ENCODE measurements at regions not wholly inside any gene's neighbourhood (a gene's known extent, or its start where the extent isn't known, plus 50 kb on each side); places are given as distances from the start of the nearest gene placed in this dataset.

DNA sequence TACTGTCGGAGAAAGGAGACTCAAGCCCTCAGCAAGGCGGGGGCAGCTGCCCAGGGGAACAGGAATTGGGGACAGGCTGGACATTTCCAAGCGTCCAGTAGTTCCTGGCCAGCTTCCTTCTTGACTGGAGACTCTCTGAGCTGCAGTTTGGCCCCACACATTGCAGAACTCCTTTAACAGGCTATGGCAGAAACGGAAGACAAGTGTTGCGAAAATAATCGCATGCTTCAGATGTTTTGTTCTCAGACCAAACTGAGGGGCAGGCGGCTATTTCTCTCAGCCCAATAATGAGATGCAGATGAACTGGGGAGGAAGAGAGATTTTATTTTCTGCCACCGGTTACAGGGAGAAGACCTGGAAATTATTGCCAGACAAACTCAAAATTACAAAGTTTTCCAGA lies 88.0 kb upstream of the PFKP start:
- peaks cover 0 to 6% (median under 1%) of the 10 kb centered on the region in 9 donors for H3K27me3 ChIP-seq
- no peak overlapping the region for H3K4me3 ChIP-seq
- DNase-seq: no peak
- H3K36me3 ChIP-seq: no peaks in the 10 kb centered on the region
- H3K9me3 ChIP-seq: no peaks in the 10 kb centered on the region
- WGBS, 4 donors: 73 to 78% (median 75%) methylated on average over 8 of the region's 8 CpGs
- H3K27ac ChIP-seq: no peak overlapping the region
- ATAC-seq: peak in 1 of 4 donors; percentile 41
- H3K4me1 ChIP-seq: no peaks in the 10 kb centered on the region
- TF ChIP-seq, protein P1, sequence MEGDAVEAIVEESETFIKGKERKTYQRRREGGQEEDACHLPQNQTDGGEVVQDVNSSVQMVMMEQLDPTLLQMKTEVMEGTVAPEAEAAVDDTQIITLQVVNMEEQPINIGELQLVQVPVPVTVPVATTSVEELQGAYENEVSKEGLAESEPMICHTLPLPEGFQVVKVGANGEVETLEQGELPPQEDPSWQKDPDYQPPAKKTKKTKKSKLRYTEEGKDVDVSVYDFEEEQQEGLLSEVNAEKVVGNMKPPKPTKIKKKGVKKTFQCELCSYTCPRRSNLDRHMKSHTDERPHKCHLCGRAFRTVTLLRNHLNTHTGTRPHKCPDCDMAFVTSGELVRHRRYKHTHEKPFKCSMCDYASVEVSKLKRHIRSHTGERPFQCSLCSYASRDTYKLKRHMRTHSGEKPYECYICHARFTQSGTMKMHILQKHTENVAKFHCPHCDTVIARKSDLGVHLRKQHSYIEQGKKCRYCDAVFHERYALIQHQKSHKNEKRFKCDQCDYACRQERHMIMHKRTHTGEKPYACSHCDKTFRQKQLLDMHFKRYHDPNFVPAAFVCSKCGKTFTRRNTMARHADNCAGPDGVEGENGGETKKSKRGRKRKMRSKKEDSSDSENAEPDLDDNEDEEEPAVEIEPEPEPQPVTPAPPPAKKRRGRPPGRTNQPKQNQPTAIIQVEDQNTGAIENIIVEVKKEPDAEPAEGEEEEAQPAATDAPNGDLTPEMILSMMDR (IDR thresholded peaks at IDR 0.05): no peak
- no peak for TF ChIP-seq POLR2A (IDR thresholded peaks at IDR 0.05)
- intact Hi-C loops (cut with DNase I): no loop called here

DNA sequence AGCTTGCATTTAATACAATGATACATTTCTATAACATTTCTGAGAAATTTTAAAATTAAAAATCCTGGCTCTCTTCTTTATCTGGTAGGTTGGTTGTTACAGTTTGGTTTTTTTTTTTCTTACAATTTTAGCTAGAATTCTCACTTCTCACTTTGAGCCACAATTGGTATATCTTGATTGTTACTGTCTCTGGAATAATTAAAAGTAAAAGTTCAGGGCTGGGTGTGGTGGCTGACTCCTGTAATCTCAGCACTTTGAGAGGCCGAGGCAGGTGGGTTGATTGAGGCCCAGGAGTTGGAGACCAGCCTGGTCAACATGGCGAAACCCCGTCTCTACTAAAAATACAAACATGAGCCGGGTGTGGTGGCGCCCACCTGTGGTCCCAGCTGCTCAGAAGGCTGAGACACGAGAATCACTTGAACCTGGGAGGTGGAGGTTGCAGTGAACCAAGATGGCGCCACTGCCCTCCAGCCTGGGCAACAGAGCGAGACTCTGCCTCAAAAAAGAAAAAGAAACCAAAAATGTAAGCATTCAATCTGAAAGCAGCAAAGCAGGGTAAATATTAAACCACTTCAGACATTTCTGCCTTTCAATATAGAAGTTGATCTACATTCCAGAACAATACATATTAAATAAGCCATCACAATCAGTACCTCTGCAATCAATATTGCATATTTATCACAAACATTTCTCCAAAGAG lies 88.6 kb upstream of the PFKP start:
- intact Hi-C loops (cut with DNase I): no loop called here
- H3K27me3 ChIP-seq: peaks cover 0 to 4% (median 0%) of the 10 kb centered on the region in 9 donors
- H3K4me1 ChIP-seq: no peaks in the 10 kb centered on the region
- H3K27ac ChIP-seq: no peak overlapping the region
- no peak for ATAC-seq
- 89 to 92% (median 90%) methylated on average over 8 of the region's 8 CpGs for WGBS, 4 donors
- TF ChIP-seq POLR2A (IDR thresholded peaks at IDR 0.05): no peak
- no peak for DNase-seq
- H3K36me3 ChIP-seq: no peaks in the 10 kb centered on the region
- no peak overlapping the region for H3K4me3 ChIP-seq
- H3K9me3 ChIP-seq: no peaks in the 10 kb centered on the region

DNA sequence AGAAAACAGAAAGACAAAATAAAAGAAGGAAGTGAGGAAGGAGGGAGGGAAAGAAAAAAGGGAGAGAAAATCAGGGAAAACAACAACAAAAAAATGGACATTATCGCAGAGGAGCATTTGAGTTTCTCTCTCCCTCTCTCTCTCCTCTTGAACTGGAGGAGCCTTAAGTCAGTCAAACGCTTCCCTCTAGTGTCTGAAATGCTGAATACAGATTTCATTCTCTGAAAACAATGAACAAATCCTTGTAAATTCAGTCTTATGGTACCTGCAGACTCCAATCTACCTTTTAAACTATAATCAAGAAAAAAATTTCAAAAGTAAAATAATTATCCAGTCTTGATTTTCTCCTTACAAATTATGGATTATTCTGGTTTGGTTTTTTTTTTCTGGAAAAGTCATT lies 89.2 kb upstream of the PFKP start:
- Histone ChIP-seq H3K4me1 (no peaks in the 10 kb centered on the region), H3K27ac (no peak overlapping the region), H3K36me3 (no peaks in the 10 kb centered on the region), H3K27me3 (peaks cover 0 to 4% (median 0%) of the 10 kb centered on the region in 9 donors), H3K4me3 (no peak overlapping the region), H3K9me3 (no peaks in the 10 kb centered on the region)
- 21 to 31% (median 26%) methylated on average over 2 of the region's 2 CpGs for WGBS, 4 donors
- no peak for DNase-seq
- no peak for ATAC-seq
- TF ChIP-seq, protein P1 (IDR thresholded peaks at IDR 0.05): peak in 11 of 12 donors; percentile 18 to 53 (median 40)
- TF ChIP-seq POLR2A (IDR thresholded peaks at IDR 0.05): no peak
- intact Hi-C loops (cut with DNase I): no loop called here

DNA sequence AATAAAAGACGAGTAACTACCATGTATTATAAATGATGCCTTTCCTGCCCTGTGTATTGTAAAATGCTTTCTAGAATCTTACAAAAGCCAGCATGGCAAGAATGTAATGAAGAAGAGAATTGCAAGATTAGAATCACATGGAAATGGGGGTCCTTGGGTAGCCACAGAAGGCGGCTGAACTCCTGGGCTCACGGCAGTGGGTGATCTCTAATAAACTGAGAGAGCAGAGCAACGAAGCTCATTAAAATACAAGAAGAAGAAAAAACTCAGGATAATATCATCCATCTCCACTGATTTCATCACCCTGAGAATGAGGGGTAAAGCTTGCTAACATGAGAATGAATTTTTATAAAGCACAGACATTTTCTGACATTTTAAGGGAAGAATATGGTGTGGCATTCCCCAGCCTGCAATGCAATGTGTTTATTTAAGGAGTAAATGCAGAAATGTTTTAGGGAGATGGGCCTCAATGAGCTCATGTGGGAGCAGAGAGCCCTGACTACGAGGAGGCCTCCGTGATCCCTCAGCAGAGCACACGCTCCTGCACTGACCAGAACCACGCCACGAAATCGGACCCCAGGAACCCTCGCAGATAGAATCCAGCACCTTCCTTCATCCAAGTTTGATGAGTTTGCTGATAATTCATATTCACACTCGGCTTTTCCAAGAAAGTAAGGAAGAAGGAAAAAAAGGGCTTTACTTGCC lies 92.7 kb upstream of the PFKP start:
- Histone ChIP-seq H3K4me3 (no peak overlapping the region), H3K27me3 (peaks cover 0 to 8% (median 0%) of the 10 kb centered on the region in 9 donors), H3K9me3 (no peaks in the 10 kb centered on the region), H3K36me3 (no peaks in the 10 kb centered on the region), H3K4me1 (no peaks in the 10 kb centered on the region), H3K27ac (no peak overlapping the region)
- WGBS, 4 donors: 88 to 89% (median 89%) methylated on average over 12 of the region's 12 CpGs
- TF ChIP-seq, protein P1 (IDR thresholded peaks at IDR 0.05): no peak
- TF ChIP-seq POLR2A (IDR thresholded peaks at IDR 0.05): no peak
- no peak for ATAC-seq
- intact Hi-C loops (cut with DNase I): no loop called here
- DNase-seq: no peak
